ENCODE measurements at regions not wholly inside any gene's neighbourhood (a gene's known extent, or its start where the extent isn't known, plus 50 kb on each side); places are given as distances from the start of the nearest gene placed in this dataset.

DNA sequence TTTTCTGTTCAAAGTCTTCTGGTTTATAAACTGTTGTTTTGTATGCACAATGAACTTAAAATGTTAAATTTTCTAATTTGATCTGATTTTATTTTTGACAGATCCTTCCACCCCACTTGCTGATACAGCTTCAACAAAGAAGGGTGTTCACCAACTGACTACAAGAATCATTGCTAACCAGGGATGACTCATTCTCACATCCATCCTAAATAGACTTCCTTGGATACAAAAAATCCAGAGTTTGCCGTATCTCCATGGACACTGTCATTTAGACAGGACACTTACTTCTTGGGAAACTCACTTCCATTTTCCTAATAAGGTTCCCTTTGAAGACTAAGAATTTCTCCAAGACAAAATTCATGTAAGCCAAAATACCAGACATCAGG is 111.6 kb upstream of the NWD2 start:
- TF ChIP-seq, protein P1, sequence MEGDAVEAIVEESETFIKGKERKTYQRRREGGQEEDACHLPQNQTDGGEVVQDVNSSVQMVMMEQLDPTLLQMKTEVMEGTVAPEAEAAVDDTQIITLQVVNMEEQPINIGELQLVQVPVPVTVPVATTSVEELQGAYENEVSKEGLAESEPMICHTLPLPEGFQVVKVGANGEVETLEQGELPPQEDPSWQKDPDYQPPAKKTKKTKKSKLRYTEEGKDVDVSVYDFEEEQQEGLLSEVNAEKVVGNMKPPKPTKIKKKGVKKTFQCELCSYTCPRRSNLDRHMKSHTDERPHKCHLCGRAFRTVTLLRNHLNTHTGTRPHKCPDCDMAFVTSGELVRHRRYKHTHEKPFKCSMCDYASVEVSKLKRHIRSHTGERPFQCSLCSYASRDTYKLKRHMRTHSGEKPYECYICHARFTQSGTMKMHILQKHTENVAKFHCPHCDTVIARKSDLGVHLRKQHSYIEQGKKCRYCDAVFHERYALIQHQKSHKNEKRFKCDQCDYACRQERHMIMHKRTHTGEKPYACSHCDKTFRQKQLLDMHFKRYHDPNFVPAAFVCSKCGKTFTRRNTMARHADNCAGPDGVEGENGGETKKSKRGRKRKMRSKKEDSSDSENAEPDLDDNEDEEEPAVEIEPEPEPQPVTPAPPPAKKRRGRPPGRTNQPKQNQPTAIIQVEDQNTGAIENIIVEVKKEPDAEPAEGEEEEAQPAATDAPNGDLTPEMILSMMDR (IDR thresholded peaks at IDR 0.05): no peak
- TF ChIP-seq, protein P2, sequence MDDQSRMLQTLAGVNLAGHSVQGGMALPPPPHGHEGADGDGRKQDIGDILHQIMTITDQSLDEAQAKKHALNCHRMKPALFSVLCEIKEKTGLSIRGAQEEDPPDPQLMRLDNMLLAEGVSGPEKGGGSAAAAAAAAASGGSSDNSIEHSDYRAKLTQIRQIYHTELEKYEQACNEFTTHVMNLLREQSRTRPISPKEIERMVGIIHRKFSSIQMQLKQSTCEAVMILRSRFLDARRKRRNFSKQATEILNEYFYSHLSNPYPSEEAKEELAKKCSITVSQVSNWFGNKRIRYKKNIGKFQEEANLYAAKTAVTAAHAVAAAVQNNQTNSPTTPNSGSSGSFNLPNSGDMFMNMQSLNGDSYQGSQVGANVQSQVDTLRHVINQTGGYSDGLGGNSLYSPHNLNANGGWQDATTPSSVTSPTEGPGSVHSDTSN (IDR thresholded peaks at IDR 0.05): no peak
- TF ChIP-seq CBX8 (IDR thresholded peaks at IDR 0.05) (no peak), SMC3 (IDR thresholded peaks at IDR 0.05) (no peak), NR3C1 (IDR thresholded peaks at IDR 0.05) (no peak), EP300 (IDR thresholded peaks at IDR 0.05) (no peak)
